ENCODE measurements at regions not wholly inside any gene's neighbourhood (a gene's known extent, or its start where the extent isn't known, plus 50 kb on each side); places are given as distances from the start of the nearest gene placed in this dataset.

- no peaks in the 10 kb centered on the region for H3K79me1 ChIP-seq (replicated peaks; ENCODE audit: low read length, poor library complexity, severe bottlenecking)
- no peak overlapping the region for H3K4me2 ChIP-seq (ENCODE audit: low read length, poor library complexity, severe bottlenecking)
- peak overlapping the region; percentile 57 for H2BK5ac ChIP-seq (ENCODE audit: low read depth, low read length, poor library complexity, severe bottlenecking)
- H2BK15ac ChIP-seq (ENCODE audit: low read depth, poor library complexity, severe bottlenecking): no peak overlapping the region
- no peak overlapping the region for H3K9ac ChIP-seq (ENCODE audit: low read length)
- H2AFZ ChIP-seq (ENCODE audit: low read depth, low read length): no peak overlapping the region
- peak overlapping the region; percentile 74 for H3K27ac ChIP-seq (ENCODE audit: low read length, poor library complexity, severe bottlenecking)
- H3K36me3 ChIP-seq (ENCODE audit: control insufficient read depth in 1 of 2, insufficient read depth in 2 of 2, low read depth in 1 of 2, low read length in 2 of 2): no peaks in the 10 kb centered on the region
- no peak overlapping the region for H4K8ac ChIP-seq (ENCODE audit: low read length)
- H2BK120ac ChIP-seq (ENCODE audit: low read depth, low read length): no peak overlapping the region
- no peak overlapping the region for H3K14ac ChIP-seq (ENCODE audit: low read length in 2 of 2)
- H3K4me3 ChIP-seq (ENCODE audit: insufficient read depth in 1 of 2, low read depth in 1 of 2, low read length in 2 of 2): no peak overlapping the region
- H4K91ac ChIP-seq (ENCODE audit: low read length): no peak overlapping the region
- H3K4me1 ChIP-seq (ENCODE audit: control insufficient read depth, insufficient read depth, low read depth, low read length): no peaks in the 10 kb centered on the region
- 100% methylated on average over 3 of the region's 3 CpGs for WGBS
- H3K4ac ChIP-seq (ENCODE audit: low read depth in 1 of 2, low read length in 2 of 2): no peak overlapping the region
- no peak overlapping the region for H2AK5ac ChIP-seq (ENCODE audit: low read length, severe bottlenecking)
- DNase-seq: no peak
- H3K23ac ChIP-seq (ENCODE audit: low read length in 2 of 2): no peak overlapping the region
- no peak overlapping the region for H2BK12ac ChIP-seq (ENCODE audit: low read length in 2 of 2)
- H3K9me3 ChIP-seq (ENCODE audit: control insufficient read depth, low read length): no peaks in the 10 kb centered on the region
- H3K18ac ChIP-seq (ENCODE audit: low read depth in 1 of 2, low read length in 2 of 2): no peak overlapping the region
- no peaks in the 10 kb centered on the region for H3K27me3 ChIP-seq (ENCODE audit: control insufficient read depth in 1 of 2, insufficient read depth in 1 of 2, low read length in 2 of 2)
Observed at GRCh38 chr11:104619751-104620150, 278.5 kb downstream of the CASP12 start.

GRCh38 chr11:104618954-104619353, 279.3 kb downstream of the CASP12 start:
- Histone ChIP-seq H3K23ac (ENCODE audit: low read length in 2 of 2) (no peak overlapping the region), H2BK12ac (ENCODE audit: low read length in 2 of 2) (no peak overlapping the region), H3K4ac (ENCODE audit: low read depth in 1 of 2, low read length in 2 of 2) (no peak overlapping the region), H3K9me3 (ENCODE audit: control insufficient read depth, low read length) (no peaks in the 10 kb centered on the region), H3K4me1 (ENCODE audit: control insufficient read depth, insufficient read depth, low read depth, low read length) (no peaks in the 10 kb centered on the region), H2BK5ac (ENCODE audit: low read depth, low read length, poor library complexity, severe bottlenecking) (no peak overlapping the region), H2BK120ac (ENCODE audit: low read depth, low read length) (no peak overlapping the region), H3K79me1 (replicated peaks; ENCODE audit: low read length, poor library complexity, severe bottlenecking) (no peaks in the 10 kb centered on the region), H2BK15ac (ENCODE audit: low read depth, poor library complexity, severe bottlenecking) (no peak overlapping the region), H3K14ac (ENCODE audit: low read length in 2 of 2) (no peak overlapping the region), H3K18ac (ENCODE audit: low read depth in 1 of 2, low read length in 2 of 2) (no peak overlapping the region), H2AK5ac (ENCODE audit: low read length, severe bottlenecking) (no peak overlapping the region), H3K27ac (ENCODE audit: low read length, poor library complexity, severe bottlenecking) (no peak overlapping the region), H2AFZ (ENCODE audit: low read depth, low read length) (no peak overlapping the region), H3K4me3 (ENCODE audit: insufficient read depth in 1 of 2, low read depth in 1 of 2, low read length in 2 of 2) (no peak overlapping the region), H3K9ac (ENCODE audit: low read length) (no peak overlapping the region), H3K36me3 (ENCODE audit: control insufficient read depth in 1 of 2, insufficient read depth in 2 of 2, low read depth in 1 of 2, low read length in 2 of 2) (no peaks in the 10 kb centered on the region), H3K4me2 (ENCODE audit: low read length, poor library complexity, severe bottlenecking) (no peak overlapping the region), H4K91ac (ENCODE audit: low read length) (no peak overlapping the region), H3K27me3 (ENCODE audit: control insufficient read depth in 1 of 2, insufficient read depth in 1 of 2, low read length in 2 of 2) (no peaks in the 10 kb centered on the region), H4K8ac (ENCODE audit: low read length) (no peak overlapping the region)
- WGBS: 80% methylated on average over 2 of the region's 4 CpGs
- DNase-seq: no peak

- Histone ChIP-seq H4K8ac (ENCODE audit: low read length) (no peak overlapping the region), H2BK15ac (ENCODE audit: low read depth, poor library complexity, severe bottlenecking) (no peak overlapping the region), H3K4me1 (ENCODE audit: control insufficient read depth, insufficient read depth, low read depth, low read length) (no peaks in the 10 kb centered on the region), H3K4ac (ENCODE audit: low read depth in 1 of 2, low read length in 2 of 2) (no peak overlapping the region), H4K91ac (ENCODE audit: low read length) (no peak overlapping the region), H3K27me3 (ENCODE audit: control insufficient read depth in 1 of 2, insufficient read depth in 1 of 2, low read length in 2 of 2) (no peaks in the 10 kb centered on the region), H3K9me3 (ENCODE audit: control insufficient read depth, low read length) (no peaks in the 10 kb centered on the region), H2AK5ac (ENCODE audit: low read length, severe bottlenecking) (no peak overlapping the region), H3K14ac (ENCODE audit: low read length in 2 of 2) (no peak overlapping the region), H2BK12ac (ENCODE audit: low read length in 2 of 2) (no peak overlapping the region), H3K18ac (ENCODE audit: low read depth in 1 of 2, low read length in 2 of 2) (no peak overlapping the region), H3K9ac (ENCODE audit: low read length) (no peak overlapping the region), H3K4me3 (ENCODE audit: insufficient read depth in 1 of 2, low read depth in 1 of 2, low read length in 2 of 2) (no peak overlapping the region), H3K23ac (ENCODE audit: low read length in 2 of 2) (no peak overlapping the region), H3K4me2 (ENCODE audit: low read length, poor library complexity, severe bottlenecking) (no peak overlapping the region), H3K36me3 (ENCODE audit: control insufficient read depth in 1 of 2, insufficient read depth in 2 of 2, low read depth in 1 of 2, low read length in 2 of 2) (no peaks in the 10 kb centered on the region), H3K79me1 (replicated peaks; ENCODE audit: low read length, poor library complexity, severe bottlenecking) (no peaks in the 10 kb centered on the region), H2BK5ac (ENCODE audit: low read depth, low read length, poor library complexity, severe bottlenecking) (no peak overlapping the region), H2AFZ (ENCODE audit: low read depth, low read length) (no peak overlapping the region), H3K27ac (ENCODE audit: low read length, poor library complexity, severe bottlenecking) (no peak overlapping the region), H2BK120ac (ENCODE audit: low read depth, low read length) (no peak overlapping the region)
- DNase-seq: no peak
- WGBS: 80% methylated on average over 1 of the region's 1 CpG
Observed at GRCh38 chr11:104614961-104615360, 283.3 kb downstream of the CASP12 start.

- DNase-seq: no peak
- no peaks in the 10 kb centered on the region for H3K27me3 ChIP-seq (ENCODE audit: control insufficient read depth in 1 of 2, insufficient read depth in 1 of 2, low read length in 2 of 2)
- no peak overlapping the region for H2AFZ ChIP-seq (ENCODE audit: low read depth, low read length)
- no peak overlapping the region for H4K91ac ChIP-seq (ENCODE audit: low read length)
- no peak overlapping the region for H2AK5ac ChIP-seq (ENCODE audit: low read length, severe bottlenecking)
- no peaks in the 10 kb centered on the region for H3K9me3 ChIP-seq (ENCODE audit: control insufficient read depth, low read length)
- no peaks in the 10 kb centered on the region for H3K36me3 ChIP-seq (ENCODE audit: control insufficient read depth in 1 of 2, insufficient read depth in 2 of 2, low read depth in 1 of 2, low read length in 2 of 2)
- H3K79me1 ChIP-seq (replicated peaks; ENCODE audit: low read length, poor library complexity, severe bottlenecking): no peaks in the 10 kb centered on the region
- no peak overlapping the region for H2BK120ac ChIP-seq (ENCODE audit: low read depth, low read length)
- WGBS: no CpG with 5 or more reads among the region's 1 CpG
- no peak overlapping the region for H2BK15ac ChIP-seq (ENCODE audit: low read depth, poor library complexity, severe bottlenecking)
- H3K14ac ChIP-seq (ENCODE audit: low read length in 2 of 2): no peak overlapping the region
- H3K9ac ChIP-seq (ENCODE audit: low read length): no peak overlapping the region
- H2BK12ac ChIP-seq (ENCODE audit: low read length in 2 of 2): no peak overlapping the region
- H3K27ac ChIP-seq (ENCODE audit: low read length, poor library complexity, severe bottlenecking): no peak overlapping the region
- no peak overlapping the region for H3K23ac ChIP-seq (ENCODE audit: low read length in 2 of 2)
- H2BK5ac ChIP-seq (ENCODE audit: low read depth, low read length, poor library complexity, severe bottlenecking): no peak overlapping the region
- no peak overlapping the region for H3K4ac ChIP-seq (ENCODE audit: low read depth in 1 of 2, low read length in 2 of 2)
- no peak overlapping the region for H4K8ac ChIP-seq (ENCODE audit: low read length)
- no peak overlapping the region for H3K18ac ChIP-seq (ENCODE audit: low read depth in 1 of 2, low read length in 2 of 2)
- no peaks in the 10 kb centered on the region for H3K4me1 ChIP-seq (ENCODE audit: control insufficient read depth, insufficient read depth, low read depth, low read length)
- no peak overlapping the region for H3K4me3 ChIP-seq (ENCODE audit: insufficient read depth in 1 of 2, low read depth in 1 of 2, low read length in 2 of 2)
- no peak overlapping the region for H3K4me2 ChIP-seq (ENCODE audit: low read length, poor library complexity, severe bottlenecking)
Observed at GRCh38 chr11:104614117-104614680, 284.1 kb downstream of the CASP12 start.
